ENCODE measurements at regions not wholly inside any gene's neighbourhood (a gene's known extent, or its start where the extent isn't known, plus 50 kb on each side); places are given as distances from the start of the nearest gene placed in this dataset.

DNA sequence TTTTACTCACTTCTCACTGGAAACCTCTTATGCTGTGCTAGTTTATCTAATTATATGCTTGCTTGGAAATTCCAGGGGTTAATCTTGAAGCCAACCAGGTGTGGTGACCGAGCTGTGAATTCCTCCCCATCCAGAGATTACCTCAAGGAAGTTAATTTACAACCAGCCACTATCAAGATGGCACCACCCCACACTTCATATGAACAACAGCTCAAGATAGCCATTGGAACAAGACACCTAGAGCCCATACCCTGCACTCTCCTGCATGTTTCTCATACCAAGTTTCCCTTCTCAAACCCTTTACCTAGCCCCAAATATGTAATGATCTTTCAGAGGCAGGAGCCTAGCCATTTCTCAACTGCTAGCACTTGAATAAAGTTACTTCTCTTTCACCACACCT lies 2156.9 kb upstream of the C9orf72 start:
- no peak for DNase-seq
- no peak for TF ChIP-seq EZH2phosphoT487 (IDR thresholded peaks at IDR 0.05; ENCODE audit: low read length)
- TF ChIP-seq, protein P1, sequence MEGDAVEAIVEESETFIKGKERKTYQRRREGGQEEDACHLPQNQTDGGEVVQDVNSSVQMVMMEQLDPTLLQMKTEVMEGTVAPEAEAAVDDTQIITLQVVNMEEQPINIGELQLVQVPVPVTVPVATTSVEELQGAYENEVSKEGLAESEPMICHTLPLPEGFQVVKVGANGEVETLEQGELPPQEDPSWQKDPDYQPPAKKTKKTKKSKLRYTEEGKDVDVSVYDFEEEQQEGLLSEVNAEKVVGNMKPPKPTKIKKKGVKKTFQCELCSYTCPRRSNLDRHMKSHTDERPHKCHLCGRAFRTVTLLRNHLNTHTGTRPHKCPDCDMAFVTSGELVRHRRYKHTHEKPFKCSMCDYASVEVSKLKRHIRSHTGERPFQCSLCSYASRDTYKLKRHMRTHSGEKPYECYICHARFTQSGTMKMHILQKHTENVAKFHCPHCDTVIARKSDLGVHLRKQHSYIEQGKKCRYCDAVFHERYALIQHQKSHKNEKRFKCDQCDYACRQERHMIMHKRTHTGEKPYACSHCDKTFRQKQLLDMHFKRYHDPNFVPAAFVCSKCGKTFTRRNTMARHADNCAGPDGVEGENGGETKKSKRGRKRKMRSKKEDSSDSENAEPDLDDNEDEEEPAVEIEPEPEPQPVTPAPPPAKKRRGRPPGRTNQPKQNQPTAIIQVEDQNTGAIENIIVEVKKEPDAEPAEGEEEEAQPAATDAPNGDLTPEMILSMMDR (IDR thresholded peaks at IDR 0.05; ENCODE audit: low read length) = no peak
- no peak for TF ChIP-seq EZH2 (optimal IDR thresholded peaks at IDR 0.05; ENCODE audit: low read depth, low read length)
- Histone ChIP-seq H3K4me1 (ENCODE audit: low read length) (no peaks in the 10 kb centered on the region), H3K27ac (ENCODE audit: low read length) (no peak overlapping the region), H3K4me3 (ENCODE audit: low read length) (no peak overlapping the region), H3K79me2 (ENCODE audit: low read length) (no peaks in the 10 kb centered on the region), H3F3A (ENCODE audit: insufficient read depth, low read length) (no peaks in the 10 kb centered on the region), H3K27me3 (replicated peaks; ENCODE audit: insufficient read depth, low read length) (no peaks in the 10 kb centered on the region), H3K9ac (ENCODE audit: low read length) (no peak overlapping the region), H3K9me3 (replicated peaks; ENCODE audit: insufficient read depth, low read length) (no peaks in the 10 kb centered on the region), H2AFZ (ENCODE audit: low read length) (no peak overlapping the region), H3K9me2 (replicated peaks; ENCODE audit: insufficient read depth, low read length) (no peaks in the 10 kb centered on the region), H3K36me3 (replicated peaks; ENCODE audit: insufficient read depth, low read length) (no peaks in the 10 kb centered on the region), H3K4me2 (ENCODE audit: low read depth, low read length) (no peak overlapping the region), H4K20me1 (ENCODE audit: insufficient read depth, low read length) (no peaks in the 10 kb centered on the region)

- Histone ChIP-seq H2AFZ (ENCODE audit: low read length) (no peak overlapping the region), H3K27ac (ENCODE audit: low read length) (no peak overlapping the region), H3K4me3 (ENCODE audit: low read length) (no peak overlapping the region), H3K36me3 (replicated peaks; ENCODE audit: insufficient read depth, low read length) (no peaks in the 10 kb centered on the region), H3F3A (ENCODE audit: insufficient read depth, low read length) (no peaks in the 10 kb centered on the region), H3K27me3 (replicated peaks; ENCODE audit: insufficient read depth, low read length) (no peaks in the 10 kb centered on the region), H3K9me2 (replicated peaks; ENCODE audit: insufficient read depth, low read length) (no peaks in the 10 kb centered on the region), H3K4me1 (ENCODE audit: low read length) (no peaks in the 10 kb centered on the region), H3K4me2 (ENCODE audit: low read depth, low read length) (no peak overlapping the region), H4K20me1 (ENCODE audit: insufficient read depth, low read length) (no peaks in the 10 kb centered on the region), H3K79me2 (ENCODE audit: low read length) (no peaks in the 10 kb centered on the region), H3K9ac (ENCODE audit: low read length) (no peak overlapping the region), H3K9me3 (replicated peaks; ENCODE audit: insufficient read depth, low read length) (no peaks in the 10 kb centered on the region)
- no peak for TF ChIP-seq EZH2phosphoT487 (IDR thresholded peaks at IDR 0.05; ENCODE audit: low read length)
- DNase-seq = no peak
Observed at GRCh38 chr9:29740518-29740917, 2167.2 kb upstream of the C9orf72 start.

DNA sequence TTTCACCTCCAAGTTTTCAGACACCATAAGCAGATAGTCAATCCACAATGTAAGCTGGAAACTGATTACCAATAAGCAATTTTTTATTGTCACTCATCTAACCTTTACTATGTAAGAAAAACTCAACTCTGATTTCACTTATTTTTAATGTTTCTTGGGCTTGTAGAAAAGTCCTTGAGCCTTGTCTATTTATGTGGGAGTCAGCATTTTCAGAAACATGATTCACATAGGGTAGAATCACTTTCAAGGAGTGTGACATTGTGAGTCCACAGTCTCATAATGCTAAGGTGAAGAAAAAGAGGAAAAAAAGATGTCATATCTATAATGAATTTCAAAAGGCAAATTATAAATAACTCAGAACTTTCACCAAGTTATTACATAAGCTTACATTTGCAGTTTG lies 2167.9 kb upstream of the C9orf72 start:
- H3K79me2 ChIP-seq (ENCODE audit: low read length) = no peaks in the 10 kb centered on the region
- H3F3A ChIP-seq (ENCODE audit: insufficient read depth, low read length) = no peaks in the 10 kb centered on the region
- H3K27me3 ChIP-seq (replicated peaks; ENCODE audit: insufficient read depth, low read length) = no peaks in the 10 kb centered on the region
- H3K4me2 ChIP-seq (ENCODE audit: low read depth, low read length) = no peak overlapping the region
- no peak overlapping the region for H2AFZ ChIP-seq (ENCODE audit: low read length)
- TF ChIP-seq EZH2phosphoT487 (IDR thresholded peaks at IDR 0.05; ENCODE audit: low read length) = no peak
- TF ChIP-seq EZH2 (optimal IDR thresholded peaks at IDR 0.05; ENCODE audit: low read depth, low read length) = no peak
- TF ChIP-seq, protein P1 (IDR thresholded peaks at IDR 0.05; ENCODE audit: low read length) = no peak
- H3K9me2 ChIP-seq (replicated peaks; ENCODE audit: insufficient read depth, low read length) = no peaks in the 10 kb centered on the region
- no peak for DNase-seq
- H3K36me3 ChIP-seq (replicated peaks; ENCODE audit: insufficient read depth, low read length) = no peaks in the 10 kb centered on the region
- no peaks in the 10 kb centered on the region for H3K4me1 ChIP-seq (ENCODE audit: low read length)
- H3K9ac ChIP-seq (ENCODE audit: low read length) = no peak overlapping the region
- no peaks in the 10 kb centered on the region for H4K20me1 ChIP-seq (ENCODE audit: insufficient read depth, low read length)
- no peaks in the 10 kb centered on the region for H3K9me3 ChIP-seq (replicated peaks; ENCODE audit: insufficient read depth, low read length)
- no peak overlapping the region for H3K4me3 ChIP-seq (ENCODE audit: low read length)
- H3K27ac ChIP-seq (ENCODE audit: low read length) = no peak overlapping the region

DNA sequence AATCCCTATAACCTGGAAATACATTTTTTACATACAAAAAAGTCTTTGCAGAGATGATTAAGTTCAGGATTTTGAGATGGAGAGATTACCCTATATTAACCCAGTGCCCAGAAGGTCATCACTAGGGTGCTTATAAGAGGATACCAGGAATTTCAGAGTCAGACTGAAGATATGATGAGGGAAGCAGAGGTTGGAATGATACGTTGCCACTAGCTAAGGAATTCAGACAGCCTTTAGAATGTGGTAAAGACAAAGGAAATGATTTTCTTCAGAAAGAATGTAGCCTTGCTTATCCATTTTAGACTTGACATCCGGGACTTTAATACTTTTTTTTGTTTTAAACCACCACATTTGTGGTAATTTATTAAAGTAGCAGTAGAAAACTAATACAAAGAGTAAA lies 2176.8 kb upstream of the C9orf72 start:
- Histone ChIP-seq H3K79me2 (ENCODE audit: low read length) (no peaks in the 10 kb centered on the region), H3K9ac (ENCODE audit: low read length) (no peak overlapping the region), H3K4me1 (ENCODE audit: low read length) (no peaks in the 10 kb centered on the region), H3K27me3 (replicated peaks; ENCODE audit: insufficient read depth, low read length) (no peaks in the 10 kb centered on the region), H3K9me2 (replicated peaks; ENCODE audit: insufficient read depth, low read length) (no peaks in the 10 kb centered on the region), H3F3A (ENCODE audit: insufficient read depth, low read length) (no peaks in the 10 kb centered on the region), H4K20me1 (ENCODE audit: insufficient read depth, low read length) (no peaks in the 10 kb centered on the region), H3K27ac (ENCODE audit: low read length) (no peak overlapping the region), H3K4me3 (ENCODE audit: low read length) (no peak overlapping the region), H3K4me2 (ENCODE audit: low read depth, low read length) (no peak overlapping the region), H3K9me3 (replicated peaks; ENCODE audit: insufficient read depth, low read length) (no peaks in the 10 kb centered on the region), H3K36me3 (replicated peaks; ENCODE audit: insufficient read depth, low read length) (no peaks in the 10 kb centered on the region), H2AFZ (ENCODE audit: low read length) (no peak overlapping the region)
- DNase-seq = no peak
- TF ChIP-seq, protein P1 (IDR thresholded peaks at IDR 0.05; ENCODE audit: low read length) = no peak
- TF ChIP-seq EZH2 (optimal IDR thresholded peaks at IDR 0.05; ENCODE audit: low read depth, low read length) = no peak
- TF ChIP-seq EZH2phosphoT487 (IDR thresholded peaks at IDR 0.05; ENCODE audit: low read length) = no peak
